ENCODE measurements at regions not wholly inside any gene's neighbourhood (a gene's known extent, or its start where the extent isn't known, plus 50 kb on each side); places are given as distances from the start of the nearest gene placed in this dataset.
"Not testable (repeated sequence)": the region's sequence is repeated elsewhere in the genome, so short reads cannot be mapped to it uniquely, and the experiment has no call there.

DNA sequence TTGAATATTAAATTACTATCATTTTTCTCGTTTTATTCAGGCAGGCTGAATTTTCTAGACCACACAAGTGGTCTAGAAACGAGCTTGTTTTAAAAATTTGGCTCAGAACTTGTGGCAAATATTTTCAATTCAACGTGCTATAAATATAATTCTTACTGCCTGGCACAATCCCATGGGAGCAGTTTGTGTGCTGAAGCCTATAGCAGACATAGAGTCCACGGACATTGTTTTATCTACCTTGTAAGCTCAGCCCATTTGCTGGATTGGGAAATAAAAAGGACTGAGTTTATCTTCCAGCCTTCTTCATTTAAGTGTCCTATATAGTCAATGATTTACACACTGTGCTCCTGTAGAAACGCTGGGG, 103.4 kb downstream of the ZBTB18 start:
- H3K9me3 ChIP-seq (ENCODE audit: low read length) = no peaks in the 10 kb centered on the region
- H3K4me1 ChIP-seq (ENCODE audit: insufficient read depth, low read length, severe bottlenecking) = no peaks in the 10 kb centered on the region
- H3K27ac ChIP-seq (ENCODE audit: low read depth, low read length, poor library complexity, severe bottlenecking) = no peak overlapping the region
- H3K36me3 ChIP-seq (ENCODE audit: insufficient read depth, low read length) = no peaks in the 10 kb centered on the region
- H3F3A ChIP-seq (ENCODE audit: insufficient read depth, low read length) = no peaks in the 10 kb centered on the region
- no peak overlapping the region for H2AFZ ChIP-seq (ENCODE audit: low read length)
- H3K4me2 ChIP-seq (ENCODE audit: low read length) = no peak overlapping the region
- TF ChIP-seq, protein P1, sequence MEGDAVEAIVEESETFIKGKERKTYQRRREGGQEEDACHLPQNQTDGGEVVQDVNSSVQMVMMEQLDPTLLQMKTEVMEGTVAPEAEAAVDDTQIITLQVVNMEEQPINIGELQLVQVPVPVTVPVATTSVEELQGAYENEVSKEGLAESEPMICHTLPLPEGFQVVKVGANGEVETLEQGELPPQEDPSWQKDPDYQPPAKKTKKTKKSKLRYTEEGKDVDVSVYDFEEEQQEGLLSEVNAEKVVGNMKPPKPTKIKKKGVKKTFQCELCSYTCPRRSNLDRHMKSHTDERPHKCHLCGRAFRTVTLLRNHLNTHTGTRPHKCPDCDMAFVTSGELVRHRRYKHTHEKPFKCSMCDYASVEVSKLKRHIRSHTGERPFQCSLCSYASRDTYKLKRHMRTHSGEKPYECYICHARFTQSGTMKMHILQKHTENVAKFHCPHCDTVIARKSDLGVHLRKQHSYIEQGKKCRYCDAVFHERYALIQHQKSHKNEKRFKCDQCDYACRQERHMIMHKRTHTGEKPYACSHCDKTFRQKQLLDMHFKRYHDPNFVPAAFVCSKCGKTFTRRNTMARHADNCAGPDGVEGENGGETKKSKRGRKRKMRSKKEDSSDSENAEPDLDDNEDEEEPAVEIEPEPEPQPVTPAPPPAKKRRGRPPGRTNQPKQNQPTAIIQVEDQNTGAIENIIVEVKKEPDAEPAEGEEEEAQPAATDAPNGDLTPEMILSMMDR (IDR thresholded peaks at IDR 0.05; ENCODE audit: low read length) = no peak
- no peak for TF ChIP-seq EZH2 (IDR thresholded peaks at IDR 0.05; ENCODE audit: borderline replicate concordance, low read length)
- no peaks in the 10 kb centered on the region for H4K20me1 ChIP-seq (ENCODE audit: insufficient read depth, low read length)
- H3K27me3 ChIP-seq (ENCODE audit: insufficient read depth, low read length) = no peaks in the 10 kb centered on the region
- H3K79me2 ChIP-seq (ENCODE audit: insufficient read depth, low read length) = no peaks in the 10 kb centered on the region
- H3K4me3 ChIP-seq (ENCODE audit: low read depth, low read length, poor library complexity, severe bottlenecking) = no peak overlapping the region
- no peaks in the 10 kb centered on the region for H3K9me2 ChIP-seq (ENCODE audit: low read depth, low read length)
- H3K9ac ChIP-seq (ENCODE audit: low read length) = no peak overlapping the region

DNA sequence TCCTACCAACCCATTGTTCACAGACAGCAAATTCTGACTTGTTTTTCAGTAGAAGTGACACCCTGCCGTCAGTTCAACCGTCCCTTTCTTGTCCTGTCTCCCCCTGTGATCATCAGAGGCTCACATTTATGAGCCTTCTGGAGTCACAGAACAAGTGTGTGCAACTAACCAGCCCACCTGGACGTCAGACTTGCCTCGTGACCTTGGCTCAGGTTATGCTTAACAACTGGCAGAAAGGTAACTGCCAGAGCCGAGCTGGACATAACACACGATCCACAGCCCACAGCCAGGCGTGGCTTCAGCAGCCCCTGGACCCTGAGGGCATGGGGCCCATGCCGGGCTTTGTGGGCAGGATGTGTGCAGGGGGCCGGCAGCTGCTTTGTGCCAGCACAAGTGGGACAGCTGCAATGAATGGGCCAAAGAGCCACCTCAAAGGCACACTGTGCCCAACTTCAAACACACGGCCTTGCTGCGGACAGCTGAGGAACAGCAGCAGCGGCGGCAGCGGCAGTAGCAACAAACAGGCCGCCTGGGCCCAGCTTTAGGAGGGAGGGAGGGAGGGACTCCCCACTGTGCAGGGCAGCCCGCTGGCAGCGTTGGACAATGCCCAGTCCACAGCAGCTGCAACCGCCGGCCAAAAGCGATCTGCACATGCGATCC, 103.9 kb downstream of the ZBTB18 start:
- Histone ChIP-seq H3K27ac (ENCODE audit: low read depth, low read length, poor library complexity, severe bottlenecking) (no peak overlapping the region), H4K20me1 (ENCODE audit: insufficient read depth, low read length) (no peaks in the 10 kb centered on the region), H3K27me3 (ENCODE audit: insufficient read depth, low read length) (no peaks in the 10 kb centered on the region), H3K4me1 (ENCODE audit: insufficient read depth, low read length, severe bottlenecking) (no peaks in the 10 kb centered on the region), H2AFZ (ENCODE audit: low read length) (no peak overlapping the region), H3K9me2 (ENCODE audit: low read depth, low read length) (no peaks in the 10 kb centered on the region), H3K4me2 (ENCODE audit: low read length) (no peak overlapping the region), H3K36me3 (ENCODE audit: insufficient read depth, low read length) (no peaks in the 10 kb centered on the region), H3K79me2 (ENCODE audit: insufficient read depth, low read length) (no peaks in the 10 kb centered on the region), H3F3A (ENCODE audit: insufficient read depth, low read length) (no peaks in the 10 kb centered on the region), H3K9ac (ENCODE audit: low read length) (no peak overlapping the region), H3K9me3 (ENCODE audit: low read length) (no peaks in the 10 kb centered on the region), H3K4me3 (ENCODE audit: low read depth, low read length, poor library complexity, severe bottlenecking) (no peak overlapping the region)
- no peak for TF ChIP-seq EZH2 (IDR thresholded peaks at IDR 0.05; ENCODE audit: borderline replicate concordance, low read length)
- TF ChIP-seq, protein P1 (IDR thresholded peaks at IDR 0.05; ENCODE audit: low read length) = no peak

DNA sequence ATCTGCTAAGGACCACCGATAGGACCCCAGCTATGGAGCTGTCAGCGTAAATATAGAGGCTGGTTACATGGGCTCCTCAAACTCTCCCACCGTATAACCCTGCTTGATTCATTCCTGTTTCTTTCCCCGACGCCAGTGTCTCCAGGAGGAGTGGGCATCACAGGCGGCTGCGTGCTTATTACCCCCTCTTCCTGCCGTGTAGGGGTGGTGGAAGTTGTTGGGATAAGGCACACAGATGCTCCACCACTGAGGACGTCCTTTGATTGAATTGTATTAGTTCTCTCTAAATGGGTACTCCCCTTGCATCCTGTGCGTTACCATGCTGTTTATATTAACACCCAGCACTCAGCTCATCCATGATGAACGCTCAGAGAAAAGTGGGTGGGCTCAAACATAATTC, 104.6 kb downstream of the ZBTB18 start:
- Histone ChIP-seq H2AFZ (ENCODE audit: low read length) (no peak overlapping the region), H3K79me2 (ENCODE audit: insufficient read depth, low read length) (no peaks in the 10 kb centered on the region), H4K20me1 (ENCODE audit: insufficient read depth, low read length) (no peaks in the 10 kb centered on the region), H3K9me3 (ENCODE audit: low read length) (no peaks in the 10 kb centered on the region), H3K4me3 (ENCODE audit: low read depth, low read length, poor library complexity, severe bottlenecking) (no peak overlapping the region), H3F3A (ENCODE audit: insufficient read depth, low read length) (no peaks in the 10 kb centered on the region), H3K27ac (ENCODE audit: low read depth, low read length, poor library complexity, severe bottlenecking) (no peak overlapping the region), H3K4me2 (ENCODE audit: low read length) (no peak overlapping the region), H3K4me1 (ENCODE audit: insufficient read depth, low read length, severe bottlenecking) (no peaks in the 10 kb centered on the region), H3K27me3 (ENCODE audit: insufficient read depth, low read length) (no peaks in the 10 kb centered on the region), H3K9ac (ENCODE audit: low read length) (no peak overlapping the region), H3K36me3 (ENCODE audit: insufficient read depth, low read length) (no peaks in the 10 kb centered on the region), H3K9me2 (ENCODE audit: low read depth, low read length) (no peaks in the 10 kb centered on the region)
- TF ChIP-seq, protein P1 (IDR thresholded peaks at IDR 0.05; ENCODE audit: low read length) = no peak

DNA sequence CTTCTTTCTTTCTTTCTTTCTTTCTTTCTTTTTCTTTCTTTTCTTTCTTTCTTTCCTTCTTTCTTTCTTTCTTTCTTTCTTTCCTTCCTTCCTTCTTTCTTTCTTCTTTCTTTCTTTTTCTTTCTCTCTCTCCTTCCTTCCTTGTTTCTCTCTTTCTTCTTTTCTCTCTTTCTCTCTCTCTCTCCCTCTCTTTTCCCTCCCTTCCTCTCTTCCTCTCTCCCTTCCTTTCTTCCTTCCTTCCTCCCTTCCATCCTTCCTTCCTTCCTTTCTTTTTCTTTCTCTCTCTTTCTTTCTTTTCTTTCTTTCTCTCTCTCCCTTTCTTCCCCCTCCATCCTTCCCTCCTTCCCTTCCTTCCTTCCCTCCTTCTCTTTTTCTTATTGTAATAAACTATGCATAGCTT, 105.5 kb downstream of the ZBTB18 start:
- H3K4me1 ChIP-seq (ENCODE audit: insufficient read depth, low read length, severe bottlenecking); H2AFZ ChIP-seq (ENCODE audit: low read length); H3K9ac ChIP-seq (ENCODE audit: low read length); H3K27me3 ChIP-seq (ENCODE audit: insufficient read depth, low read length); H3K9me2 ChIP-seq (ENCODE audit: low read depth, low read length); H3K27ac ChIP-seq (ENCODE audit: low read depth, low read length, poor library complexity, severe bottlenecking); H4K20me1 ChIP-seq (ENCODE audit: insufficient read depth, low read length); H3K4me2 ChIP-seq (ENCODE audit: low read length); H3K9me3 ChIP-seq (ENCODE audit: low read length); H3K36me3 ChIP-seq (ENCODE audit: insufficient read depth, low read length); H3K79me2 ChIP-seq (ENCODE audit: insufficient read depth, low read length); H3F3A ChIP-seq (ENCODE audit: insufficient read depth, low read length); H3K4me3 ChIP-seq (ENCODE audit: low read depth, low read length, poor library complexity, severe bottlenecking): not testable (repeated sequence)
